ENCODE measurements at regions not wholly inside any gene's neighbourhood (a gene's known extent, or its start where the extent isn't known, plus 50 kb on each side); places are given as distances from the start of the nearest gene placed in this dataset.

DNA sequence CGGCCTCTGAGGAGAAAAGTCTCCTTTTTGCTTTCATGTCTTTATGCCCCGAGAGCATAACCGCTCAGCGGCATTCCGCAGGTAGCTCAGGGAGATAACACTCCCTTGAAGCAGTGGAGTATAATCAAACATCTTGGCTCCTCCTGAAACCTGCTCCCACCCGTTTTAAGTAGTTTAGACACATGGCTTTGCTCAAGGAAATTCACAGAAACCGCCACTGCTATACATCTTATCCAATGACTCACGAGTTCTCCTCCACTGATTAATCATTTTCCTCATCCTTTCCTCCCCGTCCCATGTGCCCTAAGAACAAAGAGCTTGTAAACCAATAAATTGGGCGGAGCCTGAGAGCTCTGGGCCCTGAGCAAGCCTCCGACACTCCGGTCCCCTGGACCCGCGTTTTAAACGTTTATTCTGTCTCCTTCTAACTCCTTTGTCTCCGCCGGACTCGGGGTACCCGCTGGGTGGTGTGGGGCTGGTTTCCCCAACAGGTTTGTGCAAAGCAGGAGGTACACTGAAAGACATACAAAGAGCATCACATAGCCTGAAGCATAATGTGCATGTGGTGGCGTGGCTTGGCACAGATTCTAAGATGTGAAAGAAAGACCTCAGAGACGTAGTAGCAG is 401.2 kb downstream of the TLL1 start:
- DNase-seq, result no peak

DNA sequence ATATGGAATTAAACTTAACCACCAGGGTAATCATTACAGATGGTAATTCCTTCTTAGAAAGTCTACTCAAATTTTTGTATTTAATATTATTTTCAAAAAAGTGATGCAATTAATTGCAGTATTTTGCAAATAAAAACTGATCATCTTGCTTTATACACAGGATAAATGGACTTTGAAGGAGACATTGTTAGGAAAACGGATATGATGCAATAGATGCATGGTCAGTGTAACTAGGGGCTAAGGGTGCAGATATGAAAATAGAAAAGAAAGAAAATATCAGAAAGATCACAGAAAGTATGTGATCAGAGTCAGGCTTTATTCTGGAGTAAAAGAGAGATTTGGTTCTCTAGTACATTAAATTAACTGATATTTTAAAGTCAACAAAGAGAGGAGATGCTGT is 401.7 kb downstream of the TLL1 start:
- no peak for DNase-seq

DNA sequence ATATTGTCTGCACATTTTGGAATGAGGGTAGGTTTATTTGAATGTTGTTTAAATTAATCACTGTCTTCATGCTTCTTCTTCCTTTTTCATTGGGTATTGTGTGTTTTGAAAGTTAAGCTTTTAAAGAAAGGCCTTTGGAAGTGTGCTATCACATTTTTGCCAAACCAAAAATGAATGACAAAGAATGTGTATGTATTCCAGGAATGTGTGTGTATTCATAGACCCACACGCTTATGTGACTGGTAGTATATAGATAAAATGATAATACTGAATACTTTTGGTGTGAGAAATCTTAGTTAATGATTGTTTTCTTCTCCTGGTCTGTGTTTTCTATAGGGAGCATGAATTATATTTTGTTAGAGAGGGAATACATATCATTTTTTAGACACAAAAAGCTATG is 404.4 kb downstream of the TLL1 start:
- DNase-seq, result no peak

DNA sequence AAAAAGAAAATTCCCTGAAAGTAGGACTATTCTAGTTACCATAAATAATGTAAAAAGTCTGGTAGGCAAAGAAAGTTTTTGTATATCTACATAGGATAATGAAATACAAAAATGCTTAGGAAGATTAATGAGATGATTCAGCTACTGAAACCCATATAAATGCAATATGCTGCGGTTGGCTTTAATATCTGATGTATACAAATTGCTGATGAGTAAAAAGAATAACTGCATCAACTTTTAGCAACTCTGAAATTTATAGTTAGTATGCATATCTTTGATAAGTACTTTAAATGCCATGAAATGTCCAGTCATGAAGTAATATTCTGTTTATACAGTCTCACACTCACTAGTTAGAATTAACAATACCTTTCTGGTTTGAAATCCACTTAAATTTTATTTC is 404.8 kb downstream of the TLL1 start:
- no peak for DNase-seq

DNA sequence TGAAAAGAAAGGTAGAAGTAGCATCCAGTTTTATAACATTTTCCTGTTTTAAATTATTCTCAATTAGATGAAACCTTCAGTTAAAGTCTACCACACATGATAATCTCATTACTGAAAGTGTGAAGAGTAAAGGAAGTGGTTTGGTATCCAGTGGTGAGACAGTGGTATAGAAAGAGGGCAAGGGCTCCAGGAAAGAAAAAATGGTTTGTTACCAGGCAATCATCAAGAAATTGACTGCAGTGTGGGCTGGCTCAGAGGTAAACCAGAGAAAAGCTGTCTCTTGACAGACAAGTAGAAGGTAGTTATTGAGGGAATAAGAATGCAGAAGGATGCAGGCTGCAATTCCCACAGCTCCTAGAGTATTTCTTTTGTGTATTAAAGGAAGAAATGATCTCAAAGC is 406.2 kb downstream of the TLL1 start:
- DNase-seq, result no peak

DNA sequence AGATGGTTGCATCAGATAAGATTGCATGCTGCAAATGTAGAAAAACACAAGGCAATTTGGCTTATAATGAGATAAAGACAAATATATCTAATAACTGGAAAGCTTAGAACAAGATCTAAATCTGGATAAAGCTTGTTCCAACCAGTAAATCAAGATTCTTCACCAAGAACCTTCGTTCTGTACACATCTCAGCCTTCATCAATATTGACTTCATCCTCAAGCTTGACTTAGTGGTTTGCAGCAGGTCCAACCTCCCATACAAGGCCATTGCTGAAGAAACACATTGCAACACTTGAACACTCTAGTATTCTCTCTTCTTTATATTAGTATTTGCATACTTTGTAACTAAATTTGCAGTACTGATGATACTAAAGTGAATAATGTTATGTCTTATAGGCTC is 407.6 kb downstream of the TLL1 start:
- no peak for DNase-seq

DNA sequence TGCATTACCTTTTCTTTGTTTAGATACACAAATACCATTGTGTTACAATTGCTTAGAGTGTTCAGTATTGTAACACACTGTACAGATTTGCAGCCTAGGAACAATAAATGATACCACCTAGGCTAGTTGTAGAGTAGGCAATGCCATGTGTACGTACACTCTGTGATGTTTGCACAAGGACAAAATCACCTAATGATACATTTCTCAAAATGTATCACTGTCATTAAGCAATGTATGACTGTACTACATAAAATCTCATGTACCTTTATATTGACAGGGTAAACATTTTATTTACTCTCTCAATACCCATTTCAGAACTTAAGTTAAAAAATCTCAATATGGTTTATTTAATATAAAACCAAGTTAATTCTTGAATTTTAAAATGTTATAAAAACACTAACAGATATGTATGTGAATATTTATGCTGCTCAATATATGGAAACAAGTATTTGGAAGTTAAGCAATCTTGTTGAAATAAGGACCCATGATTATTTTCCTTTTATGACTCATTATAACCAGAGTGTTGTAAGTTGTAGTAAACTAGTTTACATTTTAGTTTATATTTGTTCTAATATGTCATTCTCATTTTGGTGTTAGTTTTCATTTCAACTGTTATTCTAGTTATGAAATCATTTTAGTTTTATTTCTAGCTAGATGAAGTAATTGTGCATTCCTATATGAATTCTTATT is 409.2 kb downstream of the TLL1 start:
- DNase-seq, result no peak

DNA sequence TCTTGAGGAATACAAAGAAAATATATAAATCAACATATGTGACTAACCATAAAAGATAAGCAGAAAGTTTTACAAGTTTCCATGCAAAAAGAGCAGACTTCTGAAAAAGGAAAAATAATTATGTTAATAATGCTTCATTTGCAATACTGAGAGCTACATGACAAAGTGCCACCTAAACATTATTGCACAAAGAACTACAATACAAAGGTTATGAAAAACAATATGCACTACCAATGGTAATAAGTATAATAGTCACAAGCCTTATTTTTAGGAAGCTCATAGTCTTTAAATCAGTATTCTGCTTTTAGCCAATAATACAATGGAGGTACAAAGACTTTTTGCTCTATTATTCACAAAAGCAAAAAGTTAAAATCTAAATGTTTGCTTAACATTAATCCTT is 411.2 kb downstream of the TLL1 start:
- no peak for DNase-seq

DNA sequence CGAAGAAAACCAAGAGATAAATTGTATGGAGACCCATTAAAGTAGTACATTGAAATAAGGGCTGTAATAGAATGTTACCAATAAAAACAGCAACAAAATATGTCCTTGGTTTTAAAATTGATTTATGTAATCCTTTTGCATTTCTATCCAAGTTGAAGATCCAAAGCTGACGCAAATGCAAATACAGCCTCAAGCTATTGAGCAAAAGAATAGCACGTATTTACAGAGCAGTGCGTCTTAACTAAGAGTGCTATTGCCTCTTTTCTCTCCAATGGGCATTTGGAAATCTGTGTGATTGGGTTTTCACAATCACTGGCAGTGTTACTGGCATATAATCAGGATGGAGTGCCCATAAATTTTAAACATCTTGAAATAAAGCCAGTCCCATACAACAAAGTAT is 417.4 kb downstream of the TLL1 start:
- no peak for DNase-seq

DNA sequence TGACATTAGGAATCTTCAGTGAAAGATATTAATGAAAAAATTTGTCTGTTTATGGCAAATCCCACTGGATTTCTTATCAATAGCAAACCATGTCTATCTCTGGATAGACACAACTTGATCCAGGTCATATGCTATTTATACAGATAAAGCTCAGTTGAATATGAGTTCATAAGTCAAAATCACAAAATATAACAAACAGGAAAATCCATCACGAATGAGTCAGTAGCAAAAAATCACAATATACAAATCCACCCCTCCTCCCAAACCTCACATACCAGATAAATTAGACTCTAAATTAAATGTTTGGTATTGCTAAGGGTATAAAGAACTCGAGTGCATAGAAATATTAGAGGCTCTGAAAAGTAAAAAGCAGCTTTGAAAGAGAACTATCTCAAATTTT is 420.5 kb downstream of the TLL1 start:
- no peak for DNase-seq

DNA sequence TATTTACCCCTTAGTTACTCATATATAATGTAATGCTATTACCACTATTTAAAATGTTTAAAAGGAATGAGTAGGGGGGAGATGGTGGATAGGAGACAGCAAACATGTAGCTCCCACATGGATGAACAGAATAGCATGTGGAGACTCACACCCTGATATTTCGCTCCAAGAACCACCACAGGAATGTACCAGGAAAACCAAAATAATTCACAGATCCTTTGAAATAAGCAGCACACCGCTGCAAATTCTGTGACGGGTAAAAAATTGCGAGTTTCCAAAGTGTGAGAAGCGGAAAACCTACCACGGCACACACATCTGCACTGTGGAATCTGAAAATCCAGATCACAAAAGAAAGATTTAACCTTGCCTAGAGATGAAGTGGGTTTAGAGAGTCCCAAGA is 428.2 kb downstream of the TLL1 start:
- DNase-seq, result no peak

DNA sequence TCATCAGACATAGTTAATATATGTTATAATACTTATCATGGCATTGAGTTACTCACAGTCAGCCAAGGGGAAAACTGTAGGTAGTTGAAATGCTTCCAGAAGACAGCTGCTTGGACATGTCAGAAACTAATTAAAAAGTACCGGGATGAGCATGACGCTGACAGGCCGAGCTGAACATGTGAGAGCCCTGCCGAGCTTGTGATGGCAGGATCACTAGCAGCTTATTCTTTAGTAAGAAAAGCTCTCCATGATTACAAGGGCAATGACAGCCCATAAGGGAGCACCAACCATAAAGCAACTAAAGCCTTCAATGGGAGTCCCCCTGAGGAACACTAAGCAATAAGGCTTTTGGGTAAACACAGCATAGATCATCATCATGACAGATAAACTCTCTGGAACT is 435.6 kb downstream of the TLL1 start:
- no peak for DNase-seq

DNA sequence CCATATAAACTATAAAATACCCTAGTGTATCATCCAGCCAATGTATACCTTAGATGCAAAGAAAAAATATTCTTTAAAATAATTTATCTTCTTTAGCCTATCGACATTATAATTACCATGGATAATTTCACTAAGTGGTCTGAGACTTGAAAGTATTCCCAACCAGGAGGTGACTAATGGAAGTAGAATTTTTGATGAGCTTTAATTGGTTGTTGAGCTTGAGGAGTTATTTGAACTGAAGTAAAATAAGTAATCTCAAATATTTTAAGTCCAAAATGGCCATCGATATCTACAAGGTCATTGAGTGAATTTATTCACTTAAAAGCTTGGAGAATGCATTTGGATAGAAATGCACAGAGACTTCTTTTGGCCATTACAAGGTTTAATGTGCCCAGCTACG is 436.2 kb downstream of the TLL1 start:
- no peak for DNase-seq

DNA sequence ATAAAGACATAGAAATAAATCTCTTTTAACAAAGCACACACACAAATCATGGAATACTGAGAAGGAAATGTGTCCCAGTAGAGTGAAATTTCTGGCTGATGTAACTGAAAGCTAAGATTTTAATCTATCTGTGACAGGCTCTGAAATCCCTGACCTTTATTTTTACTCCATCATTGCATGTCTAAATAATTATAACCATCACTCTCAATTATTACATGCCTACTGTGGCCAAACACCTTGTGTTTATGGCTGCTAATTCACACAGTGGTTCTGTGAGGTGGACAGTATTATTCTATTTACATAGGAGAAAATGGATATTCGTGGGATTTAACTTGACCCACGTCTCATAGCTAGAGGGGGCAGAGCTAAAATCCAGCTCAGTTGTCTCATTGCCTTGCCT is 438.1 kb downstream of the TLL1 start:
- DNase-seq, result no peak

DNA sequence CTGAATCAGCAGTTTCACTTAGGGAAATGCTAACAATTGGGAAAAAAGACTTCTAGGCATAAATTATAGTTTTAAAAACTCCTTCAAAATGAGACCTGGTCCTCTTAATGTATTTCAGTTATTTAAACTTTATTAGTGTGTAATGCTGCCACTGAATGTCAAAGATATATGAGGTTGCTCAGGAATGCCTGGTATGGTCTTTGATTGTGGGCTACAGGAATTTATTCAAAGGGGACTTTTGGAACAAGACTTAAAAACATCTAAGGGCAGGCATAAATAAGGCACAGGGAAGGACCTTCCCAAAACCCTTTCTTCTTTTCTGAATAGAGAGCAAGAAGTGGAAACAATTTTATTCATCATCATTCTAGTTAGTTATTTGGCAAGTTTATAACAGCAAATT is 439.1 kb downstream of the TLL1 start:
- no peak for DNase-seq

DNA sequence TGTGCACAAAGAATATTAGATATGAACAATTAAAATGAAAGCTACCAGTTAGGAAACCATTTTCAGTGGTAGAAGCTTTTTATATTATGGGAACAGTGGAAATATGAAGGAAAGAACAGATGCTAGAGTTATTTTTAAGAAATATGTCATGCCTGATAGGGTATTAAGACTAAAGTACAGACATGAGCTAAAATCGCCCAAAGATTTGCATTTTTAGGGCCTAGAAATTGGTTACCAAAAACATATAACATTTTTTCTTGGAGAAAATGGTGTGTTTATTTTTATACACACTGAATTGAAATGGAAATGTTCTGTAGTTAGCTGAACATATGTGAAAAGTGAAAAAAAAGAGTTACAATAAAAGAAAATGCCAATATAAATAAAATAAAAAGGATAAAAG is 441.9 kb downstream of the TLL1 start:
- DNase-seq, result no peak

DNA sequence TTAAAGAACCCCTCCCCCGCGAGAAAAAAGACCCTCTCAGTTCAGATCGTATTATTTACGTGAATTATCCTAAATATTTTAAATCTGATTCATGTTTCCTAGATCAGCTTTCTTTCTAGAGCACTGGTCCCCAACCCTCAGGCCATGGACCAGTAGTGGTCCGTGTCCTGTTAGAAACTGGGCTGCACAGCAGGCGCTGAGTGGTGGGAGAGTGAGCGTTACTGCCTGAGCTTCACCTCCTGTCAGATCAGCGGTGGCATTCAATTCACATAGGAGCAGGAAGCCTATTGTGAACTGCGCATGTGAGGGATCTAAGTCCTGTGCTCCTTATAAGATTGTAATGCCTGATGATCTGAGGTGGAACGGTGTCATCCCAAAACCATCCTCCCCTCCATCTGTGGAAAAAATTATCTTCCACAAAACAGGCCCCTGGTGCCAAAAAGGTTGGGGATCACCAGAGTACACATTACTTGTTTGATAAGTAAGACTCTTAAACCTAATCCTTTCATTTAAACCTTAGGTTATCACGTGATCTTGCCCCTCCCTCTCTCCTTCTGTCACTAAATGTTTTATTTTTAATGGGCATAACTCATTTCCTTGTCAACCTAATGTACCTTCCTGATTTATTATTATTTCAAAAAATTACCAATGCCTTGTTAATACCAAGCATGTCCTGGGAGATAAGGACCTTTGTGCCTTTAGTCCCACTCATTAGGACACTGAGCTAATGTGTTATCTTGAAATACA is 442.9 kb downstream of the TLL1 start:
- DNase-seq, result no peak

DNA sequence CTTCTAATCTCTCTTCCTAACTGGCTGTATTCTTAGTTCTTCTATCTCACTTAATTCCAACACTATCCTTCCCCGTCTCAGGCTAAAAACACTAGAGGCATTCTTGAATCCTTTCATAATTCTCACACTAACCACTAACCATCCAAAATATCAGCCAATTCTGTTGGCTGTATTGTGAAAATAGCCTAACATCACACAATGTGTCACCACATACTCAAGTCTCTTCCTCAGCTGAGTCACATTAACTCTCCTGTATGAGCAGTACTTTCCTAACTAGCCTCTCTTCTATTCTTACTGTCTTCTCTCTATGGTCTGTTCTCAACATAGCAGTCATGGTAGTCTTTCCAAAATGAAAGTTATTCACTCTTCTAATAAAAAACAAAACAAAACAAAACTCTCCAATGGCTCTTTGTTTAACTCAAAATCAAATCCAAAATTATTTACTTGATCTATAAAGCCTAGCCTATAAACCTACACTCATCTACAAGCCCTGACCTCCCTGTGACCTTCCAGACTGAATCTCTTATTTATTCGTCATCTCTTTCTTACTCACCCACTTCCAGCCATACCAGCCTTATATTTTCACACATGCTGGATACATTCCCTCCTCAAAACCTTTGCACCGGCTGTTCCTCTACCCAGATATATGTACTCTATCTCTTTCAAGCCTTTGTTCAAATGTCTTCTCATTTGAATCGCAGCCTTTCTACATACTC is 445.9 kb downstream of the TLL1 start:
- DNase-seq, result no peak

DNA sequence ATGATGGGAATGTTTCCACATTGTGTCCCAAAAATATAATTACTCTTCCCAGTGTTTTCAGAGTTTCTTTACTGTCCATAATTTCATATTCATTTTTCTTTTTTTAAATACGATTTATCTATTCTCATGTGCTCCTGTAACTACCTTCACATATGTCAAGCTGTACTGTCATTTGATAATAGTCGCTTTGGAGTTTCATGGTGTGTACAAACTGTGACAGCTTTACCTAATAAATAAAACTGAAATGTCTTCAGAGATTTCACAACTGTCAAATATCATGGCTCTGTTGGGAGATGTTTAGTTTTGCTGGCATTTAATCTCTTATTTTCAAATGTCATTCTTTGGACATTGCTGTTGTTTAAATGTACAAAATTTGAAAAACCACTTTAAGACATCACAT is 450.2 kb downstream of the TLL1 start:
- DNase-seq, result no peak

DNA sequence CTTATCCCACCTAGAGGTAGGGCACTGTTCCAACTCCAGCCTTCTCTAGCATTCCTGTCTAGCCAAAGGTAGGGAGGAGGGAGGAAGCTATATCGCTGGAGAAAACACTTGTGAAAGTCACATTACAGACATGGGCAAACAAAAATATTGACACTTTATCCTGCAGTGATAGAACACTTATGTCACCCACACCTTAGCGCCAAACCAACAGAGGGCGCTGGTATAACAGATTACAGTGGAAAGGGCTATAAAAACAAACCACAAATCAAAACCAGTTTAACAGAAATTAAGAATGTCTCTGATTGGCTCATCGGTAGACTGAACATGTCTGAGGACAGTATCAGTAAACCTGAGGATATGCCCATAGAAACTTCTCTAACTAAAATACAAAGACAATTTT is 451.3 kb downstream of the TLL1 start:
- peak; percentile 54 for DNase-seq

DNA sequence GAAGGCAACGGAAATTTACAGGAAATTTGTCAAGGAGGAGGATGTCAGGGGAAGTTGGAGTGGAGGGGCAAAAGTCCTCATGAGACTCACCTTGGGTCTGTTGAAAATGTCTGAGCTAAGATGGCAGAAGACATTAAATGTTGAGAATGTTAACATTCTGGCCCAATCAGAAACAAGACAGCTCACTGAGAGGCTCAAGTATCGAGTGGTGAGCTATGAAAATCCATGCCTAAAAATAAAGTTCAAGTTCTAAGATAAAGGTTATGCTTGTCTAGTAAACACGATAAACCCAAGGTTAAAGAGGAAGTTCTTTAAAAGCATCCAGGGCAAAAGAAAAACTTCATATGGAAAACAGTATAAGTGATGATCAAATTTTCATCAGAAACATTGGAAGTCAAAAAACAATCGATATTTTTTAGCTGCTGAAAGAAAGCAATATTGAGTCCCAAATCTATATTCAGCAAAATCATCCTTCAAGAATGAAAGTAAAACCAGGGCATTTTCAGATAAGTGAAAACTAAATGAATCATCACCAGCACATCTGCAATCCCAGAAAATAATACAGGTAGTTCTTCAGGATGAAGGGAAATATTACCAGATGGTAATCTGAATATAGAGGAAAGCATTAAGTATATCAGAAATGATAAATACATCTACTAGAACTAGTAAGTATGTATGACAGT is 462.4 kb downstream of the TLL1 start:
- no peak for DNase-seq

DNA sequence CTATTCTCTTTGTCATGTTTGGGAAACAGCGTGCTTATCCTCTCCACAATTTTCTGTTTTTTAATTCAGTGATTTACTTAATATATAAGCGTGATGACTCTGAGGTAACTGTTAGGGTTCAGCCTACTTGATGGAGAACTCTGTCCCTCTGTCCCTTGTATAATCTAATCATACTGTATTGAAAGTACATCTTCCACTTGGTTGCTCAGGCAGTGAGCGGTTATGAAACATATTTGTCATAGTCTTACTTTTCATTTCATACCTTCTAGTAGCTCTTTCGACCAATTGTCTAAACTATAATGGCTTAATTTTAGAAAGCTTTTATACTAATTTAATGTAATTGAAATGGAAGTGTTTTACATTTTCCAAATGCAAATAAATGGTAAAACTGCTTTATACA is 469.0 kb downstream of the TLL1 start:
- DNase-seq, result no peak

DNA sequence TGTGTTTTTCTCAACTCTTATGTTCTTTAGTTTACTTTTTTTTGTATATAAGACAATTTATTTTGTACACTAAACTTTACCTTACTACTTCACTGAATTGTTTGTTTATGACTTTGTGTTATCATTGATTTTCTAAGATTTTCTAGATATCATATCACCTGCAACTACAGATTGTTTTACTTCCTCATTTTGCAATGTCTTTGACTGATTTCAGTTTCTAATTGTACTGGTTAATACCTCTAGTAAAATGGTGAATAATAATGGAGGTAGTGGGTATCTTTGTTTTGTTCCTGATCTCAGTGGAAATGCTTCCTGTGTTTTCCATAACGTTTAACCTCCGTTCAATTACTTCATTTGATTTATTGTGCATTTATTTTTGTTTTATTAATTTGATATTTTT is 490.2 kb downstream of the TLL1 start:
- DNase-seq, result no peak
